GM12874 (cell line): ENCODE measurements at regions not wholly inside any gene's neighbourhood (a gene's known extent, or its start where the extent isn't known, plus 50 kb on each side); places are given as distances from the start of the nearest gene placed in this dataset.
A peak's percentile ranks its signal among the peaks of the same experiment; 100 is the strongest.

Experiments
- TF ChIP-seq, protein P1 (sequence below): IDR thresholded peaks from 2 replicates; pipeline ENCODE4 v1.5.1; 2011; ENCODE audit warnings: low read depth, mild to moderate bottlenecking, control low read depth, low read length, moderate library complexity; ENCODE audit not compliant: insufficient read depth

DNA sequence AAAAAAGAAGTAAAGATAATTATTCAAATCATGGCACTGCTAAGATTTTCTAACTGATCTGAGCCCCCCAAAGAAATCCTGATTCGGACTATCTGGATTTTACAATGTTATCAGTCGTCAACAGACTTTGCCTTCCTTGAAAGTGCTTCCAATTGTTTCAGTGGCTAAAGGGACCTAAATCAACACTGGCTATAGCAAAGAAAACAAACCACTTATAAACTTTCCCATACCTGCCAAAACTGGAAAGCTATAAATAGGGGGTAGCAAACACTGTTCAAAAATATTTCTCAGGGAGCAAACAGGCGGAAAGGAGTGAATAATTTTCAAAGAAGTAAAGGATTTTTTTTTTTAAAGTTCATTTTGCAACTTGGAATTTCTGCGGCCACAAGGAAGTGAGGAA, 105.6 kb upstream of the LIFR start:
- TF ChIP-seq, protein P1, sequence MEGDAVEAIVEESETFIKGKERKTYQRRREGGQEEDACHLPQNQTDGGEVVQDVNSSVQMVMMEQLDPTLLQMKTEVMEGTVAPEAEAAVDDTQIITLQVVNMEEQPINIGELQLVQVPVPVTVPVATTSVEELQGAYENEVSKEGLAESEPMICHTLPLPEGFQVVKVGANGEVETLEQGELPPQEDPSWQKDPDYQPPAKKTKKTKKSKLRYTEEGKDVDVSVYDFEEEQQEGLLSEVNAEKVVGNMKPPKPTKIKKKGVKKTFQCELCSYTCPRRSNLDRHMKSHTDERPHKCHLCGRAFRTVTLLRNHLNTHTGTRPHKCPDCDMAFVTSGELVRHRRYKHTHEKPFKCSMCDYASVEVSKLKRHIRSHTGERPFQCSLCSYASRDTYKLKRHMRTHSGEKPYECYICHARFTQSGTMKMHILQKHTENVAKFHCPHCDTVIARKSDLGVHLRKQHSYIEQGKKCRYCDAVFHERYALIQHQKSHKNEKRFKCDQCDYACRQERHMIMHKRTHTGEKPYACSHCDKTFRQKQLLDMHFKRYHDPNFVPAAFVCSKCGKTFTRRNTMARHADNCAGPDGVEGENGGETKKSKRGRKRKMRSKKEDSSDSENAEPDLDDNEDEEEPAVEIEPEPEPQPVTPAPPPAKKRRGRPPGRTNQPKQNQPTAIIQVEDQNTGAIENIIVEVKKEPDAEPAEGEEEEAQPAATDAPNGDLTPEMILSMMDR, result no peak

DNA sequence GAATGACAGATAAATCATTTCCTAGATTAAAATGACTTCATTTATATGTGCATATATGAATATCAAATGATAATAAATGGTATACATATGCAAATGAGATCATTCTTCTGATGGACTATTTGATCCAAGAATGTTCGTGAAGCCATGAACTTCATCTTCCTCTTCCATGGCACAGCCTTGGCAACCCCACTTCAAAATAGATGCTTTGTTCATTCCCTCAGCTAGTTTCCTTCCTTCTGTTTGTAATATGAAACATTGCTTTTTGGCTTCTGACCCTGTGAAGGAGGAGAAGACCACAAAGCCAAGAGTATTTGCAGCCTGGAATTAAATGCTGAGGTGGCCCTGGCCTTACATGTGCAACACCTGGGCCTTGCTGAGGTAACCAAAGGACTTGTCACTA, 106.8 kb upstream of the LIFR start:
- TF ChIP-seq, protein P1, result no peak

DNA sequence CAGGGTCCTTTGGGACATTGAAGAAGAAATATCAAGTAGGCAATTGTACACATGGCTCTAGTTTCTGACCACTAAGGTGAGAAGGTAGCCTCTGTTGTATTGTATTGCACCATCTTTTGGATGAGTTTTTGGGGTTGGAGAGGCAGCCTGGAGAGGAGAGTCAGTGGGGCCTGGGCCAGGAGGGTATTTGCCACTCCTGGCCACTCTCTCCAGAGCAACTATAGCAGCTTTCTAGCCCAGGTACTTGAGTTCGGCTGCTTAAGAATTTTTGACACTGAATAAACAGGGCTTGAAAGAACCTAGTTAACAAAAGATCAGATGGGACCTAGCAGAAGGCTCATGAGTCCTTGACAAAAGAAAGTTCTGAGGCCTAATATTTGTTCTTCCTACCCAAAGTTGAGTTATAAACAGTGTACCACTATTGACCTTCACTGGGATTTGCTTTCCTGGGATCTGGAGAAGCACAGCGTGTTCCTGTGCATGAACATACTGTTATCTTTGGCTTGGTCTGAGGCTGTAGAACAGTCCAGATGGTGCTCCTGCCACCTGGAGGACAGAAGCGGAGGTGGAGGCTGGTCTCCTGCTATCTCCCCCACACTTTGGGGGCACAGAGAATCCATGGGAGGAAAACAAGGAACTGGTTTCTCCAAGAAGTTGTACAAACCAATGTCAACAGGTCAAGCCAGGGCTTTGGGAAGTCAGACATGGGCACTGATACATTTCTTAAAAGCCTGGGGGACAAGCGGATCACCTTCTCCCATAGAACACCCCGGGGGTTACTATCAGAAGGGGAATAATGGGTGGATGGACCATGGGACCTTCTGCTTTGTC, 110.4 kb upstream of the LIFR start:
- TF ChIP-seq, protein P1, result peak; percentile 51

DNA sequence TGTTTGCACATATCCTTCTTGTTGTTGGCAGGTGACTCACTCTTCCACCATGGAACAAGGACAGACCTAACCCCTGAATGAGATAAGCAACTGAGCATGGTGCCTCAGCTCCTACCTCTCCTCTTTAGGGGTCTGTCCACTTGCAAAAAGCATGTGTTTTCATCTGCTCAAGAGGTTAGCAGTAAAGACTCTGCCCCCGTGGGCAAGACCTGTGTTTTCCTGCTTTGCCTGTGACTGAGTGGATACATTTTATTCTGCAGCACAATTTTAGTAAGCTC, 111.0 kb upstream of the LIFR start:
- TF ChIP-seq, protein P1, result no peak

DNA sequence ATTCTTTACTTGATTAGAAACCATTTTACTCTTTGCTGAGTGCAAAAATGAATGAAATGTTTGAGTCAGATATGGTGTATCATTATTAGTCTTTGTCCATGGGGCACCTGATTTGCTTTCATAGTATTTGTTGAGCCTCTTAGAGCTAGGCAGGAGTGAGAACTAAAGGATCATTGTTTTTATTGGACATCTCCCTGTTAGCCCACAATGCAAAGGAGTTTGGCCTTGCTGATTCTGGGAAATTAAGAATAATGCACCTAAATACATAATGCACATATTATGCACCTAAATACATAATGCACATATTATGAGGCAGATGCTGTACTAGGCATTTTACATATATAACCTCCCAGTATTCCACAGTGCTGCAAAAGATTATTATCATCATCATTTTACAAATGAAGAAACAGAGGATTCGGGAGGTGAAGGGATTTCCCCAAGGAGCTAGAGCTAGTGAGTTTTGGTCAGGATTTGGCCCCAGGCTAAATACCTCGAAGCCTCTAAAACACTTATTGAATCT, 113.0 kb upstream of the LIFR start:
- TF ChIP-seq, protein P1, result no peak

DNA sequence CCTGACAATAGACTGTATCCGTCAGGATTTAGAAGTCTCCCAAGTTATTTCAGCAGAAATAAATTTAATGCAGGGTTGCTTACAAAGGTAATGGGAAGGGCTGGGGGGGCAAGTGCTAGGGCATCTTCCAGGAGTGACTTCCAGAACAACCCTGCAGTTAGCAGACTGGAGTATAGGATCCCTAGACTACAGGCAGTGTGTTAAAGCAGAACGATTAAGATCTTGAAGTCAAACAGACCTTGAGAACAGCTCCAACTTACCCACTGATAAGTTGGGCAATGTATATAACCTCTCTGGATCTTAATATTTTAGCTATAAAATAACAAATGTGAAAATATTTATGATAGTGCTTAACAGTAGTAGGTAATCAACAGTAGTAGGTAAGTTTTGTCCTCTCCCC, 113.6 kb upstream of the LIFR start:
- TF ChIP-seq, protein P1, result no peak

DNA sequence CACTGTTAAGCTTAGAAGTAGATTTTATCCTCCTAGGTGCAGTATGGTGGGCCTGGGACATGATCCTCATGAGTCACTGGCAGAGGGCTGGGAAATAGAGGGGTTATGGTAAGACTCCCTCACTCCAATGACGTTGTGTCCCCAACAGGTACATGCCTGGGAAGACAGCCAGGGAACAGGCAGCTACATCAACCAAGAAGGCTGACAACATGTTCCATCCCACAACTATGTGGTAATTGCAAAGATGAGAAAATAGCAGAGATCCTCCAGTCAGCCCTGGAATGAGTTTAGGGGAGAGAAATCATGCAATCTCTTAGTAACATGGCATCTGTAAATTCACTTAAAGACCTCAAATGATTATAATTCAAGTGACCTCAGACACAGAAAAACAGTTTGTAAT, 114.4 kb upstream of the LIFR start:
- TF ChIP-seq, protein P1, result no peak
